ENCODE measurements at regions not wholly inside any gene's neighbourhood (a gene's known extent, or its start where the extent isn't known, plus 50 kb on each side); places are given as distances from the start of the nearest gene placed in this dataset.
A peak's percentile ranks its signal among the peaks of the same experiment; 100 is the strongest.
"Not testable (repeated sequence)": the region's sequence is repeated elsewhere in the genome, so short reads cannot be mapped to it uniquely, and the experiment has no call there.

DNA sequence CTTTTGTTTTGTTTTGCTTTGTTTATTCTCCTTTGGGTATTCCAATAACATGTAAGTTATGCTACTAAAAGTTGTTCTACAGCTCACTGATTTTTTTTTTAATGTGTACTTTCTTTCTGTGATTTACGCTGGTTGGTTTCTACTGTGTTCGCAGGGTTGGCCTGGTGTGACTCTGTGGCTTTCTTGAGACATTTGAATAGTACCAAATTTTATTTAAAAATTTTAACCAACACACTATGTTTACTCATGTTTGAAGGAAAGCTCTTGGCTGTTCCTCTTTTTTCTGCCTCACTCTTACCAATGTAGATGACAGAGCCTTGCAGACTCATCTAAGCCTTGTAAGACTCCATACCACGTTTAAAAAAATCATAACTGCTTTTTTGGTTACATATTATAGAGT lies 1784.9 kb upstream of the DEFB115 start:
- H3K9me3 ChIP-seq = peaks cover 0 to 6% of the 10 kb centered on the region in 2 donors
- DNase-seq = no peak
- no peaks in the 10 kb centered on the region for H3K36me3 ChIP-seq
- no peak overlapping the region for H3K4me3 ChIP-seq
- H3K27ac ChIP-seq = no peak overlapping the region
- no peaks in the 10 kb centered on the region for H3K4me1 ChIP-seq
- TF ChIP-seq, protein P1, sequence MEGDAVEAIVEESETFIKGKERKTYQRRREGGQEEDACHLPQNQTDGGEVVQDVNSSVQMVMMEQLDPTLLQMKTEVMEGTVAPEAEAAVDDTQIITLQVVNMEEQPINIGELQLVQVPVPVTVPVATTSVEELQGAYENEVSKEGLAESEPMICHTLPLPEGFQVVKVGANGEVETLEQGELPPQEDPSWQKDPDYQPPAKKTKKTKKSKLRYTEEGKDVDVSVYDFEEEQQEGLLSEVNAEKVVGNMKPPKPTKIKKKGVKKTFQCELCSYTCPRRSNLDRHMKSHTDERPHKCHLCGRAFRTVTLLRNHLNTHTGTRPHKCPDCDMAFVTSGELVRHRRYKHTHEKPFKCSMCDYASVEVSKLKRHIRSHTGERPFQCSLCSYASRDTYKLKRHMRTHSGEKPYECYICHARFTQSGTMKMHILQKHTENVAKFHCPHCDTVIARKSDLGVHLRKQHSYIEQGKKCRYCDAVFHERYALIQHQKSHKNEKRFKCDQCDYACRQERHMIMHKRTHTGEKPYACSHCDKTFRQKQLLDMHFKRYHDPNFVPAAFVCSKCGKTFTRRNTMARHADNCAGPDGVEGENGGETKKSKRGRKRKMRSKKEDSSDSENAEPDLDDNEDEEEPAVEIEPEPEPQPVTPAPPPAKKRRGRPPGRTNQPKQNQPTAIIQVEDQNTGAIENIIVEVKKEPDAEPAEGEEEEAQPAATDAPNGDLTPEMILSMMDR (IDR thresholded peaks at IDR 0.05) = no peak
- H3K27me3 ChIP-seq = no peaks in the 10 kb centered on the region
- intact Hi-C loops (cut with DNase I) = no loop called here
- ATAC-seq = no peak

GRCh38 chr20:29492840-29493239 lies 1764.6 kb upstream of the DEFB115 start:
- peaks cover 0 to 15% of the 10 kb centered on the region in 2 donors for H3K9me3 ChIP-seq
- ATAC-seq; H3K36me3 ChIP-seq; intact Hi-C loops (cut with DNase I); H3K4me1 ChIP-seq; H3K4me3 ChIP-seq; H3K27ac ChIP-seq; H3K27me3 ChIP-seq; DNase-seq: not testable (repeated sequence)

GRCh38 chr20:29496767-29497166 lies 1760.7 kb upstream of the DEFB115 start:
- DNase-seq = peak in 2 of 4 donors; percentile 32 to 76
- intact Hi-C loops (cut with DNase I); H3K4me1 ChIP-seq; H3K36me3 ChIP-seq; ATAC-seq; H3K27me3 ChIP-seq; H3K27ac ChIP-seq: not testable (repeated sequence)
- H3K4me3 ChIP-seq = peak overlapping the region in 1 of 2 donors; percentile 14
- peaks cover 0 to 25% of the 10 kb centered on the region in 2 donors for H3K9me3 ChIP-seq

DNA sequence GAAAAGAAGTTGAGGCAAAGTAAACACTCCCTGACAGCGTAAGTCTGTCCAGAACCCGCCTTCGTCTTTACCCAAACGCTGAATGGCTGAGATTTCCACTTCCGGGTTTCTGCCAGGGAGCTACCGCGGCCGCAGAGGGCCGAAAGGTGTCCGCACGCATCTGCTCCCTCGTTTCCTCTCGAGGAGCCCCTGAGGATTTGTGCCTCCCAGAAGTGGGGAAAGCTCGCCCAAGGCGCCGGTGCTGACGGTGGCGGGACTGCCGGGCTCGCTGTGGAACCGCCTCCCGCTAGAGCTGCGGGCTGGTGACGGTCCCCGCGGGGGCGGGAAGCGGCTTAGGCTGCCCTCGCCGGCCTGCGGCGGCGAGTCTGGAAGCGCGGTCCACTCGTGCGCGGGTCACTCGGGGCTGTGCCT lies 1760.2 kb upstream of the DEFB115 start:
- no peak overlapping the region for H3K27ac ChIP-seq
- H3K4me1 ChIP-seq = no peaks in the 10 kb centered on the region
- peak overlapping the region in 1 of 2 donors; percentile 14 for H3K4me3 ChIP-seq
- intact Hi-C loops (cut with DNase I) = no loop called here
- peaks cover 0 to 25% of the 10 kb centered on the region in 2 donors for H3K9me3 ChIP-seq
- no peaks in the 10 kb centered on the region for H3K36me3 ChIP-seq
- peaks cover 0 to 9% of the 10 kb centered on the region in 2 donors for H3K27me3 ChIP-seq
- no peak for ATAC-seq
- peak in 2 of 4 donors; percentile 31 to 84 for DNase-seq
- TF ChIP-seq, protein P1 (IDR thresholded peaks at IDR 0.05) = no peak

DNA sequence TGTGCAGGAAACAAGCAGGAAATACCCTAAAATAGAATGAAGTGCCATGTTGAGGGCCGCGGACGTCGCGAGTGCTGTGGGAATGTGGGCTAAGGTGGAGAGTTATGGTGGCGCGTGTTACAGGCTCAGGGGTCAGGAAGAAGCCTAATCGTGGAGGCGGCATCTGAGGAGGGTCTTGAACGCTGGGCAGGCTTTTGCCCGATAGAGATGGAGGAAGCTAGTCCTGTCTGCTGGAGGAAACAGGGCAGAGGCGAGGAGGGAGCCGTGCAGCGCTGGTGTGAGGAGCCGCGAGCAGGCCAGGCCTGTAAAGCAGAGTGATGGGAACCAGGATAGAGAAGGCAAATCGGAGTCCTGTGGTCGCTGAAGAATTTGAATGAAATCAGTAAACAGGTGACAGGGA lies 1759.8 kb upstream of the DEFB115 start:
- intact Hi-C loops (cut with DNase I); ATAC-seq; H3K4me1 ChIP-seq; H3K27ac ChIP-seq; H3K36me3 ChIP-seq; H3K27me3 ChIP-seq; H3K4me3 ChIP-seq: not testable (repeated sequence)
- H3K9me3 ChIP-seq = peaks cover 0 to 25% of the 10 kb centered on the region in 2 donors
- DNase-seq = peak in 2 of 4 donors; percentile 37 to 86

GRCh38 chr20:29500738-29501137 lies 1756.7 kb upstream of the DEFB115 start:
- H3K36me3 ChIP-seq; H3K4me1 ChIP-seq; ATAC-seq; intact Hi-C loops (cut with DNase I); H3K27ac ChIP-seq; H3K4me3 ChIP-seq; H3K27me3 ChIP-seq: not testable (repeated sequence)
- H3K9me3 ChIP-seq = peaks cover 0 to 25% of the 10 kb centered on the region in 2 donors
- DNase-seq = peak in 1 of 4 donors; percentile 32

GRCh38 chr20:29514634-29515033 lies 1742.8 kb upstream of the DEFB115 start:
- H3K36me3 ChIP-seq; H3K27ac ChIP-seq; H3K4me1 ChIP-seq; H3K27me3 ChIP-seq; intact Hi-C loops (cut with DNase I); ATAC-seq; H3K4me3 ChIP-seq: not testable (repeated sequence)
- DNase-seq = peak in 1 of 4 donors; percentile 82
- H3K9me3 ChIP-seq = peaks cover 0 to 51% of the 10 kb centered on the region in 2 donors

DNA sequence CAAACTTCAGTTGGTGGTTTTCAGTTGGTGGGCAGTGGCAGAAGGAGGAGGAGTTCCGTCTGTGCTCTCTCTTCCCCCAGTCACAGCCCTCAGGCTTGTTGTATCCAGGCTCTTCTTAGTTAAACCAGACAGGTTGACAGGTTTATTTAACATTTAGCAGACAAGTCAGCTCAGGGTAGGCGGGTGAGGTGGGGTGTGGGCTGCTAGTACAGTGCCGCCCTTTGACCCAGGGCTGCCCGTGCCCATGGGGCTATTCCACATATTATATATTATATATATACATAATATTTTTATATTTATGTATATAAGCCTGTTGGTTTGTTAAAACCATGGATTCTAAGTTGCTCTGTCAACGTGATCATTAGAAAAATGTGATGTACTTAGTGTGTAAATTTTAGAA lies 1740.6 kb upstream of the DEFB115 start:
- H3K27ac ChIP-seq; H3K4me3 ChIP-seq; H3K4me1 ChIP-seq; ATAC-seq; intact Hi-C loops (cut with DNase I); H3K27me3 ChIP-seq; H3K36me3 ChIP-seq: not testable (repeated sequence)
- DNase-seq = peak in 1 of 4 donors; percentile 86
- H3K9me3 ChIP-seq = peaks cover 0 to 33% of the 10 kb centered on the region in 2 donors
